ENCODE measurements at regions not wholly inside any gene's neighbourhood (a gene's known extent, or its start where the extent isn't known, plus 50 kb on each side); places are given as distances from the start of the nearest gene placed in this dataset.

DNA sequence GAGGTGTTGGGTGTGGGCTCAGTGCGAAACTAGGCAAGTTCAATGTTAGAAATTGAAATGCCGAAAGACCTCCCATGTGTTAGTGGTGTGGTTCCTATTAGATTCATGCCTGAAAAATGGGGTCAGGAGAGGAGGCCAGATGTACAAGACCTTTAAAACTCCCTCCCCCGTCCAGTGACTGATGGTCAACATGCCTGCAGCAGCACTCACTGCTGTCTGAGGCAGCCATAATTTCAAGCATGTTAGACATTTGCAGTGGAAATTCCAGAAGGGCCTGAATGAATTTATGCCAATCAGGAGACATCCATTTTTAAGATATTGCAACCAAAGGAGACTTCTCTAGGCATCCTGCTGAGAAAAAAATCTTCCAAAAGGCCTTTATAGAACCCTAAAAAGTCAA, 426.9 kb upstream of the NBEA start:
- Histone ChIP-seq H3K27me3 (no peaks in the 10 kb centered on the region), H3K9me3 (no peaks in the 10 kb centered on the region), H3K36me3 (ENCODE audit: low read depth, missing control alignments) (no peaks in the 10 kb centered on the region), H3K4me1 (no peaks in the 10 kb centered on the region), H3K4me3 (no peak overlapping the region), H3K27ac (no peak overlapping the region)
- WGBS, 2 donors, result 92 to 96% methylated on average over 3 of the region's 3 CpGs
- intact Hi-C loops (cut with DNase I; ENCODE audit: low total_unique reads), result no loop called here
- no peak for DNase-seq
- TF ChIP-seq CTCF (IDR thresholded peaks at IDR 0.05), result no peak
- TF ChIP-seq POLR2A (IDR thresholded peaks at IDR 0.05), result no peak

GRCh38 chr13:34521171-34521570, 420.9 kb upstream of the NBEA start:
- Histone ChIP-seq H3K4me3 (no peak overlapping the region), H3K27ac (no peak overlapping the region), H3K36me3 (ENCODE audit: low read depth, missing control alignments) (no peaks in the 10 kb centered on the region), H3K4me1 (no peaks in the 10 kb centered on the region), H3K27me3 (no peaks in the 10 kb centered on the region), H3K9me3 (no peaks in the 10 kb centered on the region)
- WGBS, 2 donors, result 42 to 57% methylated on average over 5 of the region's 5 CpGs
- TF ChIP-seq POLR2A (IDR thresholded peaks at IDR 0.05) (no peak), CTCF (IDR thresholded peaks at IDR 0.05) (no peak)
- DNase-seq, result no peak
- intact Hi-C loops (cut with DNase I; ENCODE audit: low total_unique reads), result no loop called here

GRCh38 chr13:34522808-34523207, 419.3 kb upstream of the NBEA start:
- no peaks in the 10 kb centered on the region for H3K27me3 ChIP-seq
- TF ChIP-seq POLR2A (IDR thresholded peaks at IDR 0.05) (no peak), CTCF (IDR thresholded peaks at IDR 0.05) (no peak)
- no peak for DNase-seq
- no peaks in the 10 kb centered on the region for H3K36me3 ChIP-seq (ENCODE audit: low read depth, missing control alignments)
- H3K4me1 ChIP-seq, result no peaks in the 10 kb centered on the region
- intact Hi-C loops (cut with DNase I; ENCODE audit: low total_unique reads), result no loop called here
- 58 to 61% methylated on average over 4 of the region's 4 CpGs for WGBS, 2 donors
- H3K27ac ChIP-seq, result no peak overlapping the region
- no peak overlapping the region for H3K4me3 ChIP-seq
- no peaks in the 10 kb centered on the region for H3K9me3 ChIP-seq

DNA sequence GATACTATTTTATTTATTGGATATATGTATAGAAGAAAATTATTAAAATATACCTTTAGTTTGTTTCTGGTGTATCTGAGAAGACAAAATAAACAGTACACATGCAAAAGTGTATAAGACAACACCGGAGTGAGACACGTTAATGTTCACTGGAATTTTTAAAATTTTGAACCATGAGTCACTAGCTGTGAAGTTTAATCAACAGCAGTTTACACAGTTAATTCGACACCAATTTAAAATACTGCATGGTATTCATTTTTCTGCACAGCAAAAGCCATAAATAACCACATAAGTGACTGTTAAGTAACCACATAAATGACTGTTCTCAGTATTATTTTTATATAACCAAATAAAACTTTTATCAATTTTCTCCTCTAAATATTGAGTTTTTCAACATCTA, 418.7 kb upstream of the NBEA start:
- no peaks in the 10 kb centered on the region for H3K4me1 ChIP-seq
- 82 to 86% methylated on average over 3 of the region's 3 CpGs for WGBS, 2 donors
- no peak for DNase-seq
- intact Hi-C loops (cut with DNase I; ENCODE audit: low total_unique reads), result no loop called here
- no peaks in the 10 kb centered on the region for H3K36me3 ChIP-seq (ENCODE audit: low read depth, missing control alignments)
- no peaks in the 10 kb centered on the region for H3K27me3 ChIP-seq
- no peaks in the 10 kb centered on the region for H3K9me3 ChIP-seq
- H3K4me3 ChIP-seq, result no peak overlapping the region
- TF ChIP-seq CTCF (IDR thresholded peaks at IDR 0.05) (no peak), POLR2A (IDR thresholded peaks at IDR 0.05) (no peak)
- H3K27ac ChIP-seq, result no peak overlapping the region

GRCh38 chr13:34533941-34534340, 408.1 kb upstream of the NBEA start:
- Histone ChIP-seq H3K36me3 (ENCODE audit: low read depth, missing control alignments) (no peaks in the 10 kb centered on the region), H3K27ac (no peak overlapping the region), H3K27me3 (no peaks in the 10 kb centered on the region), H3K4me3 (no peak overlapping the region), H3K4me1 (no peaks in the 10 kb centered on the region), H3K9me3 (no peaks in the 10 kb centered on the region)
- TF ChIP-seq CTCF (IDR thresholded peaks at IDR 0.05) (no peak), POLR2A (IDR thresholded peaks at IDR 0.05) (no peak)
- WGBS, 2 donors, result 89 to 94% methylated on average over 2 of the region's 2 CpGs
- DNase-seq, result no peak
- intact Hi-C loops (cut with DNase I; ENCODE audit: low total_unique reads), result no loop called here

Measured in testis (tissue), 2 donors.